ENCODE measurements at regions not wholly inside any gene's neighbourhood (a gene's known extent, or its start where the extent isn't known, plus 50 kb on each side); places are given as distances from the start of the nearest gene placed in this dataset.
"Not testable (repeated sequence)": the region's sequence is repeated elsewhere in the genome, so short reads cannot be mapped to it uniquely, and the experiment has no call there.

- TF ChIP-seq, protein P1, sequence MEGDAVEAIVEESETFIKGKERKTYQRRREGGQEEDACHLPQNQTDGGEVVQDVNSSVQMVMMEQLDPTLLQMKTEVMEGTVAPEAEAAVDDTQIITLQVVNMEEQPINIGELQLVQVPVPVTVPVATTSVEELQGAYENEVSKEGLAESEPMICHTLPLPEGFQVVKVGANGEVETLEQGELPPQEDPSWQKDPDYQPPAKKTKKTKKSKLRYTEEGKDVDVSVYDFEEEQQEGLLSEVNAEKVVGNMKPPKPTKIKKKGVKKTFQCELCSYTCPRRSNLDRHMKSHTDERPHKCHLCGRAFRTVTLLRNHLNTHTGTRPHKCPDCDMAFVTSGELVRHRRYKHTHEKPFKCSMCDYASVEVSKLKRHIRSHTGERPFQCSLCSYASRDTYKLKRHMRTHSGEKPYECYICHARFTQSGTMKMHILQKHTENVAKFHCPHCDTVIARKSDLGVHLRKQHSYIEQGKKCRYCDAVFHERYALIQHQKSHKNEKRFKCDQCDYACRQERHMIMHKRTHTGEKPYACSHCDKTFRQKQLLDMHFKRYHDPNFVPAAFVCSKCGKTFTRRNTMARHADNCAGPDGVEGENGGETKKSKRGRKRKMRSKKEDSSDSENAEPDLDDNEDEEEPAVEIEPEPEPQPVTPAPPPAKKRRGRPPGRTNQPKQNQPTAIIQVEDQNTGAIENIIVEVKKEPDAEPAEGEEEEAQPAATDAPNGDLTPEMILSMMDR (IDR thresholded peaks at IDR 0.05; ENCODE audit: low read depth, low read length), result no peak
- no peak overlapping the region for H3K4me3 ChIP-seq (ENCODE audit: low read depth, low read length)
Measured at GRCh38 chr10:30553626-30554439, 75.7 kb downstream of the LYZL2 start.

GRCh38 chr10:30553018-30553625, 76.4 kb downstream of the LYZL2 start:
- TF ChIP-seq, protein P1 (IDR thresholded peaks at IDR 0.05; ENCODE audit: low read depth, low read length), result no peak
- H3K4me3 ChIP-seq (ENCODE audit: low read depth, low read length), result no peak overlapping the region

DNA sequence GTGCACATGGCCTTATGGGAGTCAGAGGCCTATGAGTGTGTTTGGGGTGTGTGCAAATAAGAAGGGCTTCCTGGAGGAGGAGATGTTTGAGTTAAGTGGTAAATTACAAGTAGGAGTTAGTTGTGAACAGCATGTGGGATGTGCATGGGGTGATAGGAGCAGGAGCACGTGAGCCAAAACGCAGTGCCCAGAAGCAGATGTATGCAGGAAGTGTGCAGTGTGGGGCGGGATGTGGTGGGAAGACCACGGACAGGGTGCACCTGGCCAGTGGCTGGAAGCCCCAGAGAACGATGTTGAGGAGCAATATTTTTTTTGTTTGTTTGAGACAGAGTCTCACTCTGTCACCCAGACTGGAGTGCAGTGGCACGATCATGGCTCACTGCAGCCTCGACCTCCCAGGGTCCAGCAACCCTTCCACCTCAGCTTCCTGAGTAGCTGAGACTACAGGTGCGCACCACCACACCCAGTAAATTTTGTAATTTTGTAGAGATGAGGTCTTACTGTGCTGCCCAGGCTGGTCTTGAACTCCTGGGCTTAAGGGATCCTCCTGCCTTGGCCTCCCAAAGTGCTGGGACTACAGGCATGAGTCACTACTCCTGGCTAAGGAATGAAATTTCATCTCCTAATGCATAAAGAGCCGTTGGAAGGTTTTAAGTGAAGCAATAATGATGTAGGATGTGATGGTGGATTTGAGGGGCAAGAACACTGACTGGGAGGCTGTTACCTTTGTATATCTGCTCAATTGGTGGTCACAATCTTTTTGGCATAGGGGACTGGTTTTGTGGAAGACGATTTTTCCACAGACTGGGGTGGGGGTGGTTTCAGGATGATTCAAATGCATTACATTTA, 78.4 kb downstream of the LYZL2 start:
- TF ChIP-seq, protein P1 (IDR thresholded peaks at IDR 0.05; ENCODE audit: low read depth, low read length), result no peak

GRCh38 chr10:30549134-30549687, 80.3 kb downstream of the LYZL2 start:
- not testable (repeated sequence) for H3K4me3 ChIP-seq (ENCODE audit: low read depth, low read length)

More for the DNA sequence above, 78.4 kb downstream of the LYZL2 start:
- H3K4me3 ChIP-seq (ENCODE audit: low read depth, low read length), result no peak overlapping the region

GRCh38 chr10:30546511-30546910, 83.0 kb downstream of the LYZL2 start:
- TF ChIP-seq, protein P1 (IDR thresholded peaks at IDR 0.05; ENCODE audit: low read depth, low read length), result no peak
- no peak overlapping the region for H3K4me3 ChIP-seq (ENCODE audit: low read depth, low read length)

DNA sequence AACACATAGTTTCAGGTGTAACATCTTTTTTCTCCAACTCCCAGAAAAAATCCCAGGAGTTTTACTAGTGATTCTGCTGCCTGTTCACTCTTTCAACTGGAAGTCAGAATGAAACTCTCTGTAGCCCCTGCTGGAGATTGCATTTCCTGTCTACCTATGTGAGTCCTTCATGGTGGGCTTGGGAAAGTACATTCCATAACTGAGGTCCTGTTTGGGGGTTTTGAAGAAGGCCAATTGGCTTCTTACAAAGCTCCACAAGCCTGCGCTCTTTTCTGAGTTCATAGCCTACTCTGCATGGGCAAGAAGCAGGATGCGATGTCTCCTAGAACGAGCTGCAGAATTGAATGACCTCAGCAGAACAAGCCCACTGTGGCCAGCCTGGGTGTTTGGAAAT, 86.7 kb downstream of the LYZL2 start:
- no peak overlapping the region for H3K4me3 ChIP-seq (ENCODE audit: low read depth, low read length)
- TF ChIP-seq, protein P1 (IDR thresholded peaks at IDR 0.05; ENCODE audit: low read depth, low read length), result no peak
